PC-3 (cell line): ENCODE measurements at regions not wholly inside any gene's neighbourhood (a gene's known extent, or its start where the extent isn't known, plus 50 kb on each side); places are given as distances from the start of the nearest gene placed in this dataset.

Source experiments
- ATAC-seq: fragments of 200-7000 bp; cut with Tn5 transposase; 2 replicates; pipeline ENCODE4 v1.9.1; 2020; ENCODE audit warnings: mild to moderate bottlenecking, moderate library complexity
- BruUV-seq: library from RNA; stranded (reverse); fragments of 400-500 nt; replicated peaks from 2 replicates; lab custom pipeline; 2021; lab: Mats Ljungman, UMichigan
- CTCF ChIA-PET: fragments of 300-600 bp; sonication (Branson Sonifier 250); formaldehyde crosslinking; loops from one replicate; lab custom pipeline; 2022; ENCODE audit warnings: antibody characterized with exemption; lab: Charles Lee
- POLR2A ChIA-PET: fragments of 300-600 bp; sonication (Branson Sonifier 250); formaldehyde crosslinking; loops from one replicate; lab custom pipeline; 2022; ENCODE audit warnings: antibody characterized with exemption; ENCODE audit not compliant: unreplicated experiment; lab: Charles Lee
- DNase-seq: peaks from one replicate; pipeline ENCODE4 v3.0.0-alpha.2; 2015
- H2AFZ ChIP-seq: fragments of 300-600 bp; sonication (generic); 2 replicates; pipeline ENCODE4 v1.6.0; 2016; ENCODE audit warnings: antibody characterized with exemption, low read length
- H3F3A ChIP-seq: fragments of 300-600 bp; sonication (generic); one replicate; pipeline ENCODE4 v1.6.0; 2017; ENCODE audit warnings: antibody characterized with exemption, low read length, control low read depth, mild to moderate bottlenecking; ENCODE audit not compliant: unreplicated experiment
- H3K27ac ChIP-seq: fragments of 300-600 bp; sonication (generic); 2 replicates; pipeline ENCODE4 v1.5.1; 2016; ENCODE audit warnings: mild to moderate bottlenecking, low read length
- H3K27me3 ChIP-seq: fragments of 300-600 bp; sonication (generic); 2 replicates; pipeline ENCODE4 v1.6.1; 2016; ENCODE audit warnings: low read length, mixed read lengths
- H3K36me3 ChIP-seq: fragments of 300-600 bp; sonication (generic); 2 replicates; pipeline ENCODE4 v1.6.1; 2016; ENCODE audit warnings: low read depth, mixed run types, low read length, mixed read lengths
- H3K4me1 ChIP-seq: fragments of 300-600 bp; sonication (generic); 2 replicates; pipeline ENCODE4 v1.5.1; 2016; ENCODE audit warnings: low read length; ENCODE audit not compliant: insufficient read depth
- H3K4me2 ChIP-seq: fragments of 300-600 bp; sonication (generic); 2 replicates; pipeline ENCODE4 v1.6.0; 2016; ENCODE audit warnings: low read length
- H3K4me3 ChIP-seq: fragments of 300-600 bp; sonication (generic); 2 replicates; pipeline ENCODE4 v1.5.1; 2016; ENCODE audit warnings: mild to moderate bottlenecking, low read length, mixed read lengths
- H3K79me2 ChIP-seq: fragments of 300-600 bp; sonication (generic); 2 replicates; pipeline ENCODE4 v1.6.1; 2017; ENCODE audit warnings: low read length, mixed read lengths
- H3K9ac ChIP-seq: fragments of 300-600 bp; sonication (generic); 2 replicates; pipeline ENCODE4 v1.6.0; 2016; ENCODE audit warnings: mild to moderate bottlenecking, low read length
- H3K9me2 ChIP-seq: fragments of 300-600 bp; sonication (generic); replicated peaks from 2 replicates; pipeline ENCODE4 v1.6.1; 2016; ENCODE audit warnings: mixed run types, low read length, mixed read lengths
- H3K9me3 ChIP-seq: fragments of 300-600 bp; sonication (generic); 2 replicates; pipeline ENCODE4 v1.6.1; 2016; ENCODE audit warnings: low read length, mixed read lengths
- H4K20me1 ChIP-seq: fragments of 300-600 bp; sonication (generic); 2 replicates; pipeline ENCODE4 v1.6.1; 2016; ENCODE audit warnings: low read length, mixed read lengths
- EZH2 ChIP-seq: fragments of 300-600 bp; sonication (generic); IDR thresholded peaks from one replicate; pipeline ENCODE4 v1.6.1; 2017; ENCODE audit warnings: antibody characterized with exemption, mild to moderate bottlenecking, low read length; ENCODE audit not compliant: unreplicated experiment
- EZH2phosphoT487 ChIP-seq: fragments of 300-600 bp; sonication (generic); IDR thresholded peaks from 2 replicates; pipeline ENCODE4 v1.6.1; 2018; ENCODE audit warnings: mild to moderate bottlenecking, antibody characterized with exemption, low read length, borderline replicate concordance
- intact Hi-C: fragments of 100-400 bp; cut with micrococcal nuclease; formaldehyde crosslinking; loops from 2 replicates; pipeline ENCODE4 v1.9.0; 2023
- TF ChIP-seq, protein P1 (sequence below): fragments of 300-600 bp; sonication (generic); conservative IDR thresholded peaks from 2 replicates; pipeline ENCODE4 v1.5.1; 2017; ENCODE audit warnings: antibody characterized with exemption, low read depth, mild to moderate bottlenecking, low read length

DNA sequence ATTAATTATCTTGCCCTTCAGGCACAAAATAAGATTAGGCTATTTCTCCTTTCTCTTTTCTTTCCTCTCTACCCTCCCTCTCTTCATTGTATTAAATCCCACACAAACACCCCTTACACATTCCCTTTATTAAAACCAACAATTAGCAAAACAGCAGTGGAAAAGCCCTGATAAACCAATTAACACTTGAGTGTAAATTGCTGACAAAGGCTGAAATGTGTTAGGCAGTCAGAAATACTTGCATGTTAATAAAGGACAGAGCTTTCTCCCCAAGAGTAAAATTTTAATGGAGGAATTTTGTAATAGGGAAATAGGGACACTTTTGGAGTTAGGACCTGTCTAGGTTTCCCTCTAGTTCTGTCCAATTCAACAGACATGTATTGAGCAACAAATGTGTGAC lies 370.9 kb downstream of the MRPS30 start:
- Histone ChIP-seq H3K9me2 (no peaks in the 10 kb centered on the region), H4K20me1 (no peaks in the 10 kb centered on the region), H3K79me2 (no peaks in the 10 kb centered on the region), H3F3A (no peaks in the 10 kb centered on the region), H3K4me3 (no peak overlapping the region), H3K4me2 (no peak overlapping the region), H3K9me3 (peaks cover 4% of the 10 kb centered on the region; the same call in 1 of the 2 replicates), H3K27ac (no peak overlapping the region), H3K27me3 (no peaks in the 10 kb centered on the region; the same call in 1 of the 2 replicates), H2AFZ (no peak overlapping the region), H3K36me3 (no peaks in the 10 kb centered on the region), H3K9ac (no peak overlapping the region), H3K4me1 (no peaks in the 10 kb centered on the region)
- POLR2A ChIA-PET = no interaction called here
- ATAC-seq (no peak), DNase-seq (no peak)
- CTCF ChIA-PET = no interaction called here
- BruUV-seq = no TSS peak
- no peak for TF ChIP-seq EZH2
- no peak for TF ChIP-seq EZH2phosphoT487
- TF ChIP-seq, protein P1, sequence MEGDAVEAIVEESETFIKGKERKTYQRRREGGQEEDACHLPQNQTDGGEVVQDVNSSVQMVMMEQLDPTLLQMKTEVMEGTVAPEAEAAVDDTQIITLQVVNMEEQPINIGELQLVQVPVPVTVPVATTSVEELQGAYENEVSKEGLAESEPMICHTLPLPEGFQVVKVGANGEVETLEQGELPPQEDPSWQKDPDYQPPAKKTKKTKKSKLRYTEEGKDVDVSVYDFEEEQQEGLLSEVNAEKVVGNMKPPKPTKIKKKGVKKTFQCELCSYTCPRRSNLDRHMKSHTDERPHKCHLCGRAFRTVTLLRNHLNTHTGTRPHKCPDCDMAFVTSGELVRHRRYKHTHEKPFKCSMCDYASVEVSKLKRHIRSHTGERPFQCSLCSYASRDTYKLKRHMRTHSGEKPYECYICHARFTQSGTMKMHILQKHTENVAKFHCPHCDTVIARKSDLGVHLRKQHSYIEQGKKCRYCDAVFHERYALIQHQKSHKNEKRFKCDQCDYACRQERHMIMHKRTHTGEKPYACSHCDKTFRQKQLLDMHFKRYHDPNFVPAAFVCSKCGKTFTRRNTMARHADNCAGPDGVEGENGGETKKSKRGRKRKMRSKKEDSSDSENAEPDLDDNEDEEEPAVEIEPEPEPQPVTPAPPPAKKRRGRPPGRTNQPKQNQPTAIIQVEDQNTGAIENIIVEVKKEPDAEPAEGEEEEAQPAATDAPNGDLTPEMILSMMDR = no peak
- intact Hi-C loops = loop anchor here (10.0 kb wide), 1 partner anchor 315 kb away; no protein-coding TSS in a partner anchor

DNA sequence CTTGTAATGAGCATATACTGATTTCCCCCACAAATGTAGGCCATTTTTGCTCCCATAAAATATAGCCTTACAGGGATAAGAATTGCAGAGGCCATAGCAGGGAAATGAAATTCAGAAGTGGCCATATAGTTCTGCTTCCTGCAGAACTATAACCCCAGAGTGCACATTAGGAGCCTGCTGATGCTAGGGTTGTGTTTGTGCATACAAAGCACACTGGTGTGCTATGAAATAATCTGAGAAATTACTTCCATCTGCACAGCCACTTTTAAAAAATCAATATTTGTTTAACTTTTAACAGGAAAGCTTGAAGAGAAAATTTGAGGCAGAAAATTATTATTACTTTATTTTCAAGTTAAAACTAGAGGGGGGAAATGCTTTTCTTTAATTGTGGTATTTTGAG lies 380.3 kb downstream of the MRPS30 start:
- Histone ChIP-seq H3K4me3 (no peak overlapping the region), H2AFZ (no peak overlapping the region), H3K9ac (no peak overlapping the region), H3K9me2 (no peaks in the 10 kb centered on the region), H3F3A (no peaks in the 10 kb centered on the region), H3K4me2 (no peak overlapping the region), H4K20me1 (no peaks in the 10 kb centered on the region), H3K79me2 (no peaks in the 10 kb centered on the region), H3K9me3 (no peaks in the 10 kb centered on the region; the same call in 1 of the 2 replicates), H3K27ac (no peak overlapping the region), H3K4me1 (no peaks in the 10 kb centered on the region), H3K27me3 (no peaks in the 10 kb centered on the region), H3K36me3 (no peaks in the 10 kb centered on the region)
- ATAC-seq (no peak), DNase-seq (no peak)
- ChIA-PET CTCF (no interaction called here), POLR2A (no interaction called here)
- no TSS peak for BruUV-seq
- intact Hi-C loops = loop anchor here (10.0 kb wide), 1 partner anchor 324 kb away; no protein-coding TSS in a partner anchor
- TF ChIP-seq EZH2 (no peak), EZH2phosphoT487 (no peak)
- TF ChIP-seq, protein P1 = no peak

DNA sequence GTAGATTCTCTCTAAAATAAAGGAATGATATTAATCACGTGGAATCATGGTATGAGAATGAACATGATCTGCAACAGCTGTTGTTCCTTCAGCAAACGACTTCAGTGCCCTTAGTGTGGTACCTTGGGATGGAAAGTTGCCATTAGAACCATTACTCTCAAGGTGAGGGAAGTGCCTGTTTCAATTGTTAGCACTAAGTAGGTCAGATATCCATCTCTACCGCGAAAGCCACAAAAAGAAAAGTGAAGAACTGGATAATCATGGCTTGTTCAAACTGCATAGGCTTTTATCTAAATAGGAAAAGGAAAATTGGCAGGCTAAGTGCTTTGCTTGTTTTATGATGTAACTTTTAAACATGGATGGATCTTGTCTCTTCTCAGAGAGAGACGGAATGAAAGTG lies 380.7 kb downstream of the MRPS30 start:
- no TSS peak for BruUV-seq
- DNase-seq = no peak
- no peaks in the 10 kb centered on the region for H3F3A ChIP-seq

More for the DNA sequence above, 380.7 kb downstream of the MRPS30 start:
- H3K4me3 ChIP-seq = no peak overlapping the region
- no peak overlapping the region for H3K9ac ChIP-seq
- POLR2A ChIA-PET = no interaction called here
- no peak for ATAC-seq
- CTCF ChIA-PET = no interaction called here
- H3K9me3 ChIP-seq = no peaks in the 10 kb centered on the region; the same call in 1 of the 2 replicates
- H2AFZ ChIP-seq = no peak overlapping the region
- no peaks in the 10 kb centered on the region for H3K4me1 ChIP-seq
- no peaks in the 10 kb centered on the region for H3K9me2 ChIP-seq
- no peaks in the 10 kb centered on the region for H3K27me3 ChIP-seq
- no peaks in the 10 kb centered on the region for H4K20me1 ChIP-seq
- no peaks in the 10 kb centered on the region for H3K79me2 ChIP-seq
- no peak overlapping the region for H3K27ac ChIP-seq
- TF ChIP-seq EZH2phosphoT487 = no peak
- TF ChIP-seq EZH2 = no peak
- TF ChIP-seq, protein P1 = no peak
- H3K4me2 ChIP-seq = no peak overlapping the region
- intact Hi-C loops = loop anchor here (10.0 kb wide), 1 partner anchor 325 kb away; no protein-coding TSS in a partner anchor
- H3K36me3 ChIP-seq = no peaks in the 10 kb centered on the region
